HCT116 (cell line): ENCODE measurements at regions not wholly inside any gene's neighbourhood (a gene's known extent, or its start where the extent isn't known, plus 50 kb on each side); places are given as distances from the start of the nearest gene placed in this dataset.

Experiments used
- ATAC-seq: fragments of 200-7000 bp; cut with Tn5 transposase; 2 replicates; pipeline ENCODE4 v1.9.1; 2020; ENCODE audit warnings: mild to moderate bottlenecking, moderate library complexity
- BruUV-seq: library from RNA; stranded (reverse); fragments of 400-500 nt; replicated peaks from 2 replicates; lab custom pipeline; 2021; lab: Mats Ljungman, UMichigan
- CTCF ChIA-PET: fragments of 300-600 bp; sonication (Branson Sonifier 250); formaldehyde crosslinking; loops from one replicate; lab custom pipeline; 2021; ENCODE audit warnings: antibody characterized with exemption; lab: Charles Lee
- POLR2A ChIA-PET: fragments of 300-600, 350-600 bp; sonication (Branson Sonifier 250); formaldehyde crosslinking; loops from one replicate; lab custom pipeline; 2021; ENCODE audit warnings: antibody characterized with exemption; lab: Charles Lee
- RAD21 ChIA-PET, 2 experiments: fragments of 300-600 bp; sonication (Branson Sonifier 250); formaldehyde crosslinking; loops; one replicate each; lab custom pipeline; 2023; ENCODE audit warnings: low total read pairs in 2 of 2; ENCODE audit not compliant: uncharacterized antibody in 2 of 2, unreplicated experiment in 2 of 2, low non-redundant PET in 1 of 2; lab: Charles Lee
- DNase-seq: peaks from one replicate; pipeline ENCODE4 v3.0.0-alpha.2; 2010; ENCODE audit warnings: low read depth, low spot score
- H2AFZ ChIP-seq: fragments of 200-600 bp; shearing (Covaris generic), sonication (generic); 2 replicates; pipeline ENCODE4 v1.6.1; 2017; ENCODE audit warnings: low read depth, mixed run types, mixed read lengths, antibody characterized with exemption, low read length; ENCODE audit not compliant: poor library complexity, severe bottlenecking
- H3K27ac ChIP-seq: 2 replicates; pipeline ENCODE4 v1.5.1; 2012; ENCODE audit warnings: low read depth, low read length
- H3K27me3 ChIP-seq: fragments of 200-600 bp; sonication (generic); 2 replicates; pipeline ENCODE4 v1.6.1; 2016; ENCODE audit warnings: mixed run types, low read length, mixed read lengths; ENCODE audit not compliant: insufficient read depth
- H3K36me3 ChIP-seq, 2 experiments: fragments of 200-500 bp in 1 of 2; fragments of 200-600 bp in 1 of 2; sonication (Bioruptor generic) in 1 of 2; sonication (generic) in 1 of 2; 2 replicates each; pipeline versions ENCODE4 v1.5.1 to v1.6.1; 2014 to 2016; ENCODE audit warnings: low read length in 2 of 2, inconsistent platforms in 1 of 2, mixed read lengths in 1 of 2, mixed run types in 1 of 2; ENCODE audit not compliant: insufficient read depth in 2 of 2, control insufficient read depth in 1 of 2
- H3K4me1 ChIP-seq, 2 experiments: fragments of 200-600 bp in 1 of 2; sonication (generic) in 1 of 2; 2 replicates each; pipeline versions ENCODE4 v1.5.1 to v1.6.1; 2012 to 2017; ENCODE audit warnings: low read length in 2 of 2, inconsistent platforms in 1 of 2, mild to moderate bottlenecking in 1 of 2, mixed read lengths in 1 of 2, mixed run types in 1 of 2, moderate library complexity in 1 of 2; ENCODE audit not compliant: insufficient read depth in 2 of 2, control insufficient read depth in 1 of 2
- H3K4me2 ChIP-seq: fragments of 200-600 bp; sonication (generic); 2 replicates; pipeline ENCODE4 v1.6.1; 2017; ENCODE audit warnings: mixed run types, low read length, mixed read lengths
- H3K4me3 ChIP-seq, 2 experiments: fragments of 200-600 bp in 1 of 2; sonication (generic) in 1 of 2; replicated peaks in 1 of 2; 2 replicates each; pipeline ENCODE4 v1.5.1; 2011 to 2016; ENCODE audit warnings: low read length in 2 of 2, control low read depth in 1 of 2, low read depth in 1 of 2, mild to moderate bottlenecking in 1 of 2, mixed read lengths in 1 of 2, mixed run types in 1 of 2
- H3K79me2 ChIP-seq: fragments of 200-600 bp; sonication (generic); 2 replicates; pipeline ENCODE4 v1.6.1; 2017; ENCODE audit warnings: mild to moderate bottlenecking, mixed run types, low read length, moderate library complexity, mixed read lengths; ENCODE audit not compliant: insufficient read depth
- H3K9ac ChIP-seq: fragments of 200-600 bp; sonication (generic); 2 replicates; pipeline ENCODE4 v1.6.1; 2016; ENCODE audit warnings: low read length, mixed read lengths
- H3K9me2 ChIP-seq: fragments of 200-600 bp; sonication (generic), shearing (Covaris generic); 2 replicates; pipeline ENCODE4 v1.6.1; 2017; ENCODE audit warnings: mixed run types, mild to moderate bottlenecking, moderate library complexity; ENCODE audit not compliant: insufficient read depth
- H3K9me3 ChIP-seq, 2 experiments: fragments of 200-500 bp in 1 of 2; fragments of 200-600 bp in 1 of 2; sonication (Bioruptor generic) in 1 of 2; sonication (generic) in 1 of 2; 2 replicates each; pipeline ENCODE4 v1.6.1; 2014 to 2017; ENCODE audit warnings: low read length in 2 of 2, mixed read lengths in 2 of 2, inconsistent platforms in 1 of 2, low read depth in 1 of 2, mild to moderate bottlenecking in 1 of 2, mixed run types in 1 of 2, moderate library complexity in 1 of 2; ENCODE audit not compliant: control insufficient read depth in 1 of 2, insufficient read depth in 1 of 2
- H4K20me1 ChIP-seq: fragments of 200-600 bp; sonication (generic), shearing (Covaris generic); 2 replicates; pipeline ENCODE4 v1.6.1; 2017; ENCODE audit warnings: mixed run types, mild to moderate bottlenecking, moderate library complexity; ENCODE audit not compliant: insufficient read depth
- CBX3 ChIP-seq: IDR thresholded peaks from 2 replicates; pipeline ENCODE4 v1.6.1; 2012; ENCODE audit warnings: low read depth
- CEBPB ChIP-seq: IDR thresholded peaks from 2 replicates; pipeline ENCODE4 v1.6.1; 2012; ENCODE audit warnings: low read depth
- CTCF ChIP-seq, 3 experiments: fragments of 200-600 bp in 1 of 3; sonication (generic) in 1 of 3; IDR thresholded peaks in 2 of 3; conservative IDR thresholded peaks in 1 of 3; 2 replicates each; pipeline ENCODE4 v1.5.1; 2012 to 2017; ENCODE audit warnings: low read depth in 2 of 3, low read length in 2 of 3, antibody characterized with exemption in 1 of 3, borderline replicate concordance in 1 of 3, control low read depth in 1 of 3, mild to moderate bottlenecking in 1 of 3, mixed read lengths in 1 of 3, mixed run types in 1 of 3, moderate library complexity in 1 of 3; ENCODE audit not compliant: insufficient read depth in 1 of 3
- EGR1 ChIP-seq: IDR thresholded peaks from 2 replicates; pipeline ENCODE4 v1.6.1; 2012; ENCODE audit warnings: low read depth
- EZH2 ChIP-seq: fragments of 200-600 bp; sonication (generic); IDR thresholded peaks from 2 replicates; pipeline ENCODE4 v1.6.1; 2017; ENCODE audit warnings: antibody characterized with exemption, mixed run types
- FOSL1 ChIP-seq: IDR thresholded peaks from 2 replicates; pipeline ENCODE4 v1.6.1; 2012; ENCODE audit warnings: low read depth
- JUND ChIP-seq: IDR thresholded peaks from 2 replicates; pipeline ENCODE4 v1.6.1; 2012
- RAD21 ChIP-seq: IDR thresholded peaks from 2 replicates; pipeline ENCODE4 v1.6.1; 2012; ENCODE audit warnings: low read depth, mild to moderate bottlenecking
- SIN3A ChIP-seq: IDR thresholded peaks from 2 replicates; pipeline ENCODE4 v1.6.1; 2012; ENCODE audit warnings: low read depth
- SP1 ChIP-seq: IDR thresholded peaks from 2 replicates; pipeline ENCODE4 v1.6.1; 2012; ENCODE audit warnings: low read depth
- SRF ChIP-seq: IDR thresholded peaks from 2 replicates; pipeline ENCODE4 v1.6.1; 2012; ENCODE audit warnings: low read depth
- TCF7L2 ChIP-seq: IDR thresholded peaks from 2 replicates; pipeline ENCODE4 v1.7.0; 2011; ENCODE audit warnings: borderline replicate concordance, inconsistent platforms; ENCODE audit not compliant: insufficient read depth, insufficient read length; ENCODE audit errors: extremely low read depth
- ZFX ChIP-seq: fragments of 450-650 bp; IDR thresholded peaks from 2 replicates; pipeline ENCODE4 v1.6.1; 2017
- ZNF274 ChIP-seq: fragments of 200-500 bp; sonication (Bioruptor generic); IDR thresholded peaks from 2 replicates; pipeline ENCODE4 v1.6.1; 2014; ENCODE audit warnings: mild to moderate bottlenecking, low read depth, low read length, inconsistent platforms
- intact Hi-C: fragments of 100-400 bp; cut with micrococcal nuclease; formaldehyde crosslinking; loops from 2 replicates; pipeline ENCODE4 v1.10.0; 2022
- TF ChIP-seq, protein P1 (sequence below): IDR thresholded peaks from 2 replicates; pipeline ENCODE4 v1.6.1; 2012

- no peaks in the 10 kb centered on the region; a peak in 1 of 4 replicates for H3K9me3 ChIP-seq
- DNase-seq (no peak), ATAC-seq (no peak)
- no peak overlapping the region for H3K4me3 ChIP-seq
- H2AFZ ChIP-seq, result no peak overlapping the region
- no peaks in the 10 kb centered on the region for H3K9me2 ChIP-seq
- H3K4me2 ChIP-seq, result no peak overlapping the region
- no peak for TF ChIP-seq TCF7L2
- no peak for TF ChIP-seq EGR1
- no peak for TF ChIP-seq ZFX
- TF ChIP-seq CTCF (IDR thresholded peaks at IDR 0.05 in 2 of 3, conservative IDR thresholded peaks at IDR 0.05 in 1 of 3; ENCODE audit: borderline replicate concordance in 1 of 3, insufficient read depth in 1 of 3, low read depth in 2 of 3, low read length in 2 of 3), result no peak
- no peak for TF ChIP-seq SP1
- TF ChIP-seq ZNF274, result no peak
- no peak for TF ChIP-seq CBX3
- TF ChIP-seq CEBPB, result no peak
- TF ChIP-seq SRF, result no peak
- TF ChIP-seq EZH2, result no peak
- TF ChIP-seq, protein P1, sequence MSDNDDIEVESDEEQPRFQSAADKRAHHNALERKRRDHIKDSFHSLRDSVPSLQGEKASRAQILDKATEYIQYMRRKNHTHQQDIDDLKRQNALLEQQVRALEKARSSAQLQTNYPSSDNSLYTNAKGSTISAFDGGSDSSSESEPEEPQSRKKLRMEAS, result no peak
- no peak for TF ChIP-seq SIN3A
- no peak for TF ChIP-seq JUND
- no peak for TF ChIP-seq RAD21
- no peak for TF ChIP-seq FOSL1
- no peaks in the 10 kb centered on the region for H3K36me3 ChIP-seq
- H3K79me2 ChIP-seq, result no peaks in the 10 kb centered on the region
- ChIA-PET POLR2A (no interaction called here), CTCF (no interaction called here), RAD21 (no interaction called here)
- H3K9ac ChIP-seq, result no peak overlapping the region
- BruUV-seq, result no TSS peak
- H4K20me1 ChIP-seq, result no peaks in the 10 kb centered on the region
- intact Hi-C loops, result no loop called here
- H3K27ac ChIP-seq, result no peak overlapping the region
- no peaks in the 10 kb centered on the region for H3K4me1 ChIP-seq
- H3K27me3 ChIP-seq, result no peaks in the 10 kb centered on the region
Observed at GRCh38 chr6:86685230-86685797, 252.0 kb upstream of the HTR1E start.
